ENCODE measurements at regions not wholly inside any gene's neighbourhood (a gene's known extent, or its start where the extent isn't known, plus 50 kb on each side); places are given as distances from the start of the nearest gene placed in this dataset.

DNA sequence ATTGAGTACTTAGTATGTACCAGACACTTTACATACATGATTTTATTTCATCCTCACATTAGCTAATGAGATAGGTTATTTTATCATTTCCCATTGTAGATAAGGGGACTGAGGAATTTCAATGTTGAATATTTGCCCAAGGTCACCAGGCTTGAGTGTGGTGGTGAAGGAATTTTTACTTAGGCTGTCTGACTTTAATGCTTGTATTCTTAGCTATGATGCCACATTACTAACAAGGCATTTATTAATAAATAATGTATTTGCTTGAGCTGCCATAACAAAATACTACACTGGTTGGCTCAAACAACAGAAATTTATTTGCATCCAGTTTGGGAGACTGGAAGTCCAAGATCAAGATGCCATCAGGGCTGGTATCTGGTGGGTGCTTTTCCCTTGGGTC lies 250.9 kb downstream of the GPD2 start:
- TF ChIP-seq, protein P1, sequence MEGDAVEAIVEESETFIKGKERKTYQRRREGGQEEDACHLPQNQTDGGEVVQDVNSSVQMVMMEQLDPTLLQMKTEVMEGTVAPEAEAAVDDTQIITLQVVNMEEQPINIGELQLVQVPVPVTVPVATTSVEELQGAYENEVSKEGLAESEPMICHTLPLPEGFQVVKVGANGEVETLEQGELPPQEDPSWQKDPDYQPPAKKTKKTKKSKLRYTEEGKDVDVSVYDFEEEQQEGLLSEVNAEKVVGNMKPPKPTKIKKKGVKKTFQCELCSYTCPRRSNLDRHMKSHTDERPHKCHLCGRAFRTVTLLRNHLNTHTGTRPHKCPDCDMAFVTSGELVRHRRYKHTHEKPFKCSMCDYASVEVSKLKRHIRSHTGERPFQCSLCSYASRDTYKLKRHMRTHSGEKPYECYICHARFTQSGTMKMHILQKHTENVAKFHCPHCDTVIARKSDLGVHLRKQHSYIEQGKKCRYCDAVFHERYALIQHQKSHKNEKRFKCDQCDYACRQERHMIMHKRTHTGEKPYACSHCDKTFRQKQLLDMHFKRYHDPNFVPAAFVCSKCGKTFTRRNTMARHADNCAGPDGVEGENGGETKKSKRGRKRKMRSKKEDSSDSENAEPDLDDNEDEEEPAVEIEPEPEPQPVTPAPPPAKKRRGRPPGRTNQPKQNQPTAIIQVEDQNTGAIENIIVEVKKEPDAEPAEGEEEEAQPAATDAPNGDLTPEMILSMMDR (IDR thresholded peaks at IDR 0.05), result no peak
- no peak for TF ChIP-seq POLR2A (IDR thresholded peaks at IDR 0.05)
